SK-N-SH (cell line): ENCODE measurements at regions not wholly inside any gene's neighbourhood (a gene's known extent, or its start where the extent isn't known, plus 50 kb on each side); places are given as distances from the start of the nearest gene placed in this dataset.

ENCODE experiments used
- CTCF ChIA-PET: fragments of 300-600, 350-600 bp; formaldehyde crosslinking; extraction: SDS; loops from one replicate; lab custom pipeline; 2021; lab: Yijun Ruan, JAX
- POLR2A ChIA-PET: fragments of 350-600 bp; sonication (Branson Sonifier 250); formaldehyde crosslinking; extraction: SDS; loops from one replicate; lab custom pipeline; 2020; ENCODE audit warnings: antibody characterized with exemption, inconsistent platforms; lab: Yijun Ruan, JAX
- DNase-seq: peaks from one replicate; pipeline ENCODE4 v3.0.0; 2012
- H2AFZ ChIP-seq: fragments of 200-600 bp; sonication (generic); 2 replicates; pipeline ENCODE4 v1.8.1; 2016; ENCODE audit warnings: antibody characterized with exemption, mild to moderate bottlenecking, low read depth
- H3F3A ChIP-seq: fragments of 200-600 bp; sonication (generic); replicated peaks from 2 replicates; pipeline ENCODE3; 2016; ENCODE audit warnings: antibody characterized with exemption, mild to moderate bottlenecking; ENCODE audit not compliant: insufficient read depth
- H3K27ac ChIP-seq, 2 experiments: fragments of 200-500 bp in 1 of 2; fragments of 200-600 bp in 1 of 2; sonication (Bioruptor generic) in 1 of 2; sonication (generic), shearing (Covaris generic) in 1 of 2; 2 replicates each; pipeline versions ENCODE4 v1.5.1 to v1.6.1; 2014 to 2016; ENCODE audit warnings: low read depth in 2 of 2, inconsistent platforms in 1 of 2, low read length in 1 of 2, mild to moderate bottlenecking in 1 of 2, mixed read lengths in 1 of 2
- H3K27me3 ChIP-seq: fragments of 200-600 bp; sonication (generic), shearing (Covaris generic); 2 replicates; pipeline ENCODE4 v1.6.1; 2016; ENCODE audit warnings: mixed run types; ENCODE audit not compliant: insufficient read depth
- H3K36me3 ChIP-seq, 2 experiments: fragments of 200-500 bp in 1 of 2; fragments of 200-600 bp in 1 of 2; sonication (Bioruptor generic) in 1 of 2; sonication (generic) in 1 of 2; replicated peaks in 1 of 2; 2 replicates each; pipeline versions ENCODE3 to v1.5.1; 2014 to 2016; ENCODE audit warnings: low read length in 1 of 2, mild to moderate bottlenecking in 1 of 2; ENCODE audit not compliant: insufficient read depth in 2 of 2, control insufficient read depth in 1 of 2
- H3K4me1 ChIP-seq, 2 experiments: fragments of 200-500 bp in 1 of 2; fragments of 200-600 bp in 1 of 2; sonication (Bioruptor generic) in 1 of 2; sonication (generic), shearing (Covaris generic) in 1 of 2; 2 replicates each; pipeline versions ENCODE4 v1.5.1 to v1.6.1; 2014 to 2016; ENCODE audit warnings: low read depth in 1 of 2, low read length in 1 of 2, mixed run types in 1 of 2; ENCODE audit not compliant: insufficient read depth in 2 of 2, control insufficient read depth in 1 of 2
- H3K4me2 ChIP-seq: fragments of 200-600 bp; sonication (generic), shearing (Covaris generic); 2 replicates; pipeline ENCODE4 v1.6.1; 2017; ENCODE audit warnings: mixed run types
- H3K4me3 ChIP-seq, 2 experiments: fragments of 200-500 bp in 1 of 2; fragments of 200-600 bp in 1 of 2; sonication (Bioruptor generic) in 1 of 2; sonication (generic), shearing (Covaris generic) in 1 of 2; 2 replicates each; pipeline versions ENCODE4 v1.5.1 to v1.8.1; 2014 to 2016; ENCODE audit warnings: low read depth in 2 of 2, inconsistent platforms in 1 of 2, low read length in 1 of 2, mild to moderate bottlenecking in 1 of 2, mixed read lengths in 1 of 2, moderate library complexity in 1 of 2
- H3K79me2 ChIP-seq: fragments of 200-600 bp; sonication (generic); 2 replicates; pipeline ENCODE4 v1.8.1; 2017; ENCODE audit warnings: mild to moderate bottlenecking; ENCODE audit not compliant: insufficient read depth
- H3K9ac ChIP-seq: fragments of 200-600 bp; sonication (generic); 2 replicates; pipeline ENCODE4 v1.6.1; 2017; ENCODE audit warnings: mixed run types
- H3K9me2 ChIP-seq: fragments of 200-600 bp; sonication (generic); 2 replicates; pipeline ENCODE4 v1.6.1; 2017; ENCODE audit warnings: mixed run types
- H3K9me3 ChIP-seq: fragments of 200-600 bp; sonication (generic); 2 replicates; pipeline ENCODE4 v1.6.1; 2017; ENCODE audit warnings: mixed run types, mild to moderate bottlenecking, moderate library complexity
- H4K20me1 ChIP-seq: fragments of 200-600 bp; sonication (generic); 2 replicates; pipeline ENCODE4 v1.6.1; 2017; ENCODE audit warnings: mild to moderate bottlenecking, mixed run types; ENCODE audit not compliant: insufficient read depth
- CTCF ChIP-seq: fragments of 200-600 bp; sonication (generic); IDR thresholded peaks from 2 replicates; pipeline ENCODE4 v1.6.1; 2017; ENCODE audit warnings: antibody characterized with exemption, mild to moderate bottlenecking, moderate library complexity
- ELF1 ChIP-seq: IDR thresholded peaks from 2 replicates; pipeline ENCODE4 v1.4.0; 2012
- FOXJ3 ChIP-seq: sonication (generic); formaldehyde crosslinking; IDR thresholded peaks from 2 replicates; pipeline ENCODE4 v1.5.1; 2020; ENCODE audit warnings: mild to moderate bottlenecking, missing genetic modification reagents
- FOXM1 ChIP-seq: IDR thresholded peaks from 2 replicates; pipeline ENCODE4 v1.4.0; 2012; ENCODE audit warnings: low read depth, mild to moderate bottlenecking
- GABPA ChIP-seq: IDR thresholded peaks from 2 replicates; pipeline ENCODE4 v1.4.0; 2012; ENCODE audit warnings: low read depth, mild to moderate bottlenecking
- GATA2 ChIP-seq: sonication (generic); formaldehyde crosslinking; IDR thresholded peaks from 2 replicates; pipeline ENCODE4 v1.5.0; 2020; ENCODE audit warnings: mild to moderate bottlenecking, missing genetic modification reagents
- IRF3 ChIP-seq: fragments of 150-350 bp; IDR thresholded peaks from 2 replicates; pipeline ENCODE4 v1.6.1; 2016; ENCODE audit warnings: mild to moderate bottlenecking, low read depth, low read length
- JUND ChIP-seq: IDR thresholded peaks from 2 replicates; pipeline ENCODE4 v1.4.0; 2012
- MEF2A ChIP-seq: IDR thresholded peaks from 2 replicates; pipeline ENCODE4 v1.4.0; 2012; ENCODE audit warnings: low read depth, borderline replicate concordance
- MXI1 ChIP-seq: IDR thresholded peaks from 2 replicates; pipeline ENCODE4 v1.6.1; 2012; ENCODE audit warnings: mild to moderate bottlenecking, low read depth, low read length, improper control_type of control experiment
- NFIC ChIP-seq: IDR thresholded peaks from 2 replicates; pipeline ENCODE4 v1.4.0; 2012; ENCODE audit warnings: borderline replicate concordance
- POLR2AphosphoS5 ChIP-seq: IDR thresholded peaks from 2 replicates; pipeline ENCODE4 v1.6.1; 2012; ENCODE audit warnings: low read depth, low read length
- RAD21 ChIP-seq: IDR thresholded peaks from 2 replicates; pipeline ENCODE4 v1.6.1; 2012; ENCODE audit warnings: mild to moderate bottlenecking, low read length
- RCOR1 ChIP-seq: fragments of 150-350 bp; IDR thresholded peaks from 2 replicates; pipeline ENCODE4 v1.6.1; 2017; ENCODE audit warnings: antibody characterized with exemption, low read length
- REST ChIP-seq: IDR thresholded peaks from 2 replicates; pipeline ENCODE4 v1.6.1; 2012; ENCODE audit warnings: mild to moderate bottlenecking, low read depth, low read length, moderate library complexity
- RXRA ChIP-seq: IDR thresholded peaks from 2 replicates; pipeline ENCODE4 v1.4.0; 2012; ENCODE audit warnings: low read depth, mild to moderate bottlenecking, borderline replicate concordance
- SMC3 ChIP-seq: IDR thresholded peaks from 2 replicates; pipeline ENCODE4 v1.6.1; 2012; ENCODE audit warnings: low read depth, low read length, improper control_type of control experiment
- WGBS: methylation state at CpG from one replicate; pipeline ENCODE4 v1.1.6; 2017; ENCODE audit warnings: low lambda C conversion rate; 5-methylcytosine and 5-hydroxymethylcytosine counted together
- TF ChIP-seq, protein P1 (sequence below): IDR thresholded peaks from 2 replicates; pipeline ENCODE4; 2012
- TF ChIP-seq, protein P2 (sequence below): IDR thresholded peaks from 2 replicates; pipeline ENCODE4 v1.4.0; 2012; ENCODE audit warnings: low read depth, borderline replicate concordance
- TF ChIP-seq, protein P3 (sequence below): IDR thresholded peaks from 2 replicates; pipeline ENCODE4 v1.4.0; 2012; ENCODE audit warnings: low read depth

- CTCF ChIA-PET, result interaction anchor here (1.3 kb wide), 1 partner anchor 9 kb away, joined by 3 read pairs; no protein-coding TSS in a partner anchor
Observed at GRCh38 chr12:73817161-73817560, 720.5 kb upstream of the ATXN7L3B start.

More at GRCh38 chr12:73817161-73817560, 720.5 kb upstream of the ATXN7L3B start:
- no peaks in the 10 kb centered on the region for H3K79me2 ChIP-seq
- no peaks in the 10 kb centered on the region for H3K4me1 ChIP-seq
- POLR2A ChIA-PET, result no interaction called here
- H2AFZ ChIP-seq, result no peak overlapping the region
- TF ChIP-seq POLR2AphosphoS5 (no peak), FOXM1 (no peak), NFIC (no peak), IRF3 (no peak), FOXJ3 (no peak), REST (no peak), JUND (no peak), RCOR1 (no peak), MXI1 (no peak), ELF1 (no peak), RAD21 (no peak), RXRA (no peak), GATA2 (CRISPR knock-in tag) (no peak), SMC3 (no peak), MEF2A (no peak), CTCF (no peak), GABPA (no peak)
- TF ChIP-seq, protein P1, sequence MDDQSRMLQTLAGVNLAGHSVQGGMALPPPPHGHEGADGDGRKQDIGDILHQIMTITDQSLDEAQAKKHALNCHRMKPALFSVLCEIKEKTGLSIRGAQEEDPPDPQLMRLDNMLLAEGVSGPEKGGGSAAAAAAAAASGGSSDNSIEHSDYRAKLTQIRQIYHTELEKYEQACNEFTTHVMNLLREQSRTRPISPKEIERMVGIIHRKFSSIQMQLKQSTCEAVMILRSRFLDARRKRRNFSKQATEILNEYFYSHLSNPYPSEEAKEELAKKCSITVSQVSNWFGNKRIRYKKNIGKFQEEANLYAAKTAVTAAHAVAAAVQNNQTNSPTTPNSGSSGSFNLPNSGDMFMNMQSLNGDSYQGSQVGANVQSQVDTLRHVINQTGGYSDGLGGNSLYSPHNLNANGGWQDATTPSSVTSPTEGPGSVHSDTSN, result no peak
- TF ChIP-seq, protein P2, sequence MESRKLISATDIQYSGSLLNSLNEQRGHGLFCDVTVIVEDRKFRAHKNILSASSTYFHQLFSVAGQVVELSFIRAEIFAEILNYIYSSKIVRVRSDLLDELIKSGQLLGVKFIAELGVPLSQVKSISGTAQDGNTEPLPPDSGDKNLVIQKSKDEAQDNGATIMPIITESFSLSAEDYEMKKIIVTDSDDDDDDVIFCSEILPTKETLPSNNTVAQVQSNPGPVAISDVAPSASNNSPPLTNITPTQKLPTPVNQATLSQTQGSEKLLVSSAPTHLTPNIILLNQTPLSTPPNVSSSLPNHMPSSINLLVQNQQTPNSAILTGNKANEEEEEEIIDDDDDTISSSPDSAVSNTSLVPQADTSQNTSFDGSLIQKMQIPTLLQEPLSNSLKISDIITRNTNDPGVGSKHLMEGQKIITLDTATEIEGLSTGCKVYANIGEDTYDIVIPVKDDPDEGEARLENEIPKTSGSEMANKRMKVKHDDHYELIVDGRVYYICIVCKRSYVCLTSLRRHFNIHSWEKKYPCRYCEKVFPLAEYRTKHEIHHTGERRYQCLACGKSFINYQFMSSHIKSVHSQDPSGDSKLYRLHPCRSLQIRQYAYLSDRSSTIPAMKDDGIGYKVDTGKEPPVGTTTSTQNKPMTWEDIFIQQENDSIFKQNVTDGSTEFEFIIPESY, result no peak
- TF ChIP-seq, protein P3, sequence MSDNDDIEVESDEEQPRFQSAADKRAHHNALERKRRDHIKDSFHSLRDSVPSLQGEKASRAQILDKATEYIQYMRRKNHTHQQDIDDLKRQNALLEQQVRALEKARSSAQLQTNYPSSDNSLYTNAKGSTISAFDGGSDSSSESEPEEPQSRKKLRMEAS, result no peak
- H3K4me3 ChIP-seq, result no peak overlapping the region
- no peak overlapping the region for H3K9ac ChIP-seq
- no peak overlapping the region for H3K27ac ChIP-seq
- no peaks in the 10 kb centered on the region for H3K27me3 ChIP-seq
- no peak for DNase-seq
- no peak overlapping the region for H3K4me2 ChIP-seq
- no peaks in the 10 kb centered on the region for H3F3A ChIP-seq
- no peaks in the 10 kb centered on the region for H3K9me3 ChIP-seq
- no peaks in the 10 kb centered on the region for H3K36me3 ChIP-seq
- 47% methylated on average over 2 of the region's 2 CpGs for WGBS
- no peaks in the 10 kb centered on the region for H4K20me1 ChIP-seq
- H3K9me2 ChIP-seq, result no peaks in the 10 kb centered on the region
